ENCODE measurements at regions not wholly inside any gene's neighbourhood (a gene's known extent, or its start where the extent isn't known, plus 50 kb on each side); places are given as distances from the start of the nearest gene placed in this dataset.

DNA sequence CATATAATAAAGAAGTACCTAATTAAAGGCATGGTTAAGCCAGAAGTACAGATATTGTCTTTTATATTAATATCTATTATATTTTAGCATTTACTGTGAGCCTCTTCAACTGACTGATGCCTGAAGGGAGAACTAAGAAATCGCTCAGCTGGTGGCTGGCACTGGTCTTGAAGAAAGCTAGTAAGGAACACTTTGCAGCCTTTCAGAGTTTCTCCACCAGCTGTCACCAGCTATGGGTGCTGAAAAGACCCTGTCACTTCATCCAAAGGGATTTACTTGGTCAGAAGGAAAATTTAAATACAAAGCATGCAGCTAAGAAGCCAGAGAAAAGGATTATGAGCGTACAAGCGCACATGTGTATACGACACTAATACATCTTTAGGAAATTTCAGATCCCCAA, 525.9 kb downstream of the TMEM182 start:
- dilution Hi-C loops (cut with MboI; ENCODE audit: extremely low pct_ligation_motif_present, low sequenced_read_pairs) = no loop called here
- no peak for DNase-seq (ENCODE audit: low read depth, low spot score)
- no peak overlapping the region for H3K4me3 ChIP-seq (replicated peaks in 1 of 3; ENCODE audit: insufficient read depth in 1 of 3, low read depth in 1 of 3, low read length in 3 of 3)
- no peak for FAIRE-seq
- H3K9me3 ChIP-seq (replicated peaks; ENCODE audit: control insufficient read depth, insufficient read depth, low read length) = no peaks in the 10 kb centered on the region
- POLR2A ChIA-PET = no interaction called here
- no peak overlapping the region for H3K9ac ChIP-seq (replicated peaks; ENCODE audit: extremely low read depth, insufficient read depth, low read length)
- BruUV-seq (replicated peaks) = no TSS peak
- TF ChIP-seq GATA2 (IDR thresholded peaks at IDR 0.05; ENCODE audit: insufficient read depth, insufficient read length, low read depth, low read length) (no peak), EZH2 (IDR thresholded peaks at IDR 0.05; ENCODE audit: borderline replicate concordance, low read depth, low read length, severe bottlenecking) (no peak), MYC (IDR thresholded peaks at IDR 0.05; ENCODE audit: low read depth, low read length) (no peak), JUN (IDR thresholded peaks at IDR 0.05; ENCODE audit: borderline replicate concordance, insufficient read depth, insufficient read length, low read depth) (no peak), CTCF (IDR thresholded peaks at IDR 0.05; ENCODE audit: extremely low read depth in 1 of 2, insufficient read depth in 1 of 2, low read depth in 1 of 2, low read length in 2 of 2) (no peak)
- no peaks in the 10 kb centered on the region for H3K9me1 ChIP-seq (replicated peaks; ENCODE audit: control insufficient read depth, extremely low read depth, insufficient read depth, low read length)
- no peaks in the 10 kb centered on the region for H4K20me1 ChIP-seq (replicated peaks; ENCODE audit: control insufficient read depth, extremely low read depth, insufficient read depth, low read length)
- no peaks in the 10 kb centered on the region for H3K79me2 ChIP-seq (ENCODE audit: control insufficient read depth, insufficient read depth, low read length)
- no peaks in the 10 kb centered on the region for H3K4me1 ChIP-seq (ENCODE audit: control insufficient read depth, extremely low read depth, insufficient read depth, low read length)
- no peaks in the 10 kb centered on the region for H3K27me3 ChIP-seq (ENCODE audit: control insufficient read depth in 2 of 2, insufficient read depth in 2 of 2, low read length in 2 of 2)
- intact Hi-C loops (cut with micrococcal nuclease) = no loop called here
- H3K27ac ChIP-seq (ENCODE audit: insufficient read depth, low read depth, low read length) = no peak overlapping the region
- no peaks in the 10 kb centered on the region for H3K36me3 ChIP-seq (ENCODE audit: control insufficient read depth in 2 of 2, extremely low read depth in 1 of 2, insufficient read depth in 2 of 2, low read length in 2 of 2)
- no peak overlapping the region for H2AFZ ChIP-seq (ENCODE audit: low read depth, low read length)
- no peak overlapping the region for H3K4me2 ChIP-seq (ENCODE audit: insufficient read depth, low read length)
- CTCF ChIA-PET = no interaction called here

- TF ChIP-seq JUN (IDR thresholded peaks at IDR 0.05; ENCODE audit: borderline replicate concordance, insufficient read depth, insufficient read length, low read depth) = no peak
- no peak for TF ChIP-seq MYC (IDR thresholded peaks at IDR 0.05; ENCODE audit: low read depth, low read length)
- no peak for TF ChIP-seq FOS (IDR thresholded peaks at IDR 0.05; ENCODE audit: borderline replicate concordance, insufficient read depth, low read length)
- no peak for TF ChIP-seq POLR2AphosphoS5 (IDR thresholded peaks at IDR 0.05; ENCODE audit: insufficient read depth, low read depth, low read length)
- TF ChIP-seq CTCF (IDR thresholded peaks at IDR 0.05; ENCODE audit: extremely low read depth in 1 of 2, insufficient read depth in 1 of 2, low read depth in 1 of 2, low read length in 2 of 2) = no peak
- TF ChIP-seq, protein P1, sequence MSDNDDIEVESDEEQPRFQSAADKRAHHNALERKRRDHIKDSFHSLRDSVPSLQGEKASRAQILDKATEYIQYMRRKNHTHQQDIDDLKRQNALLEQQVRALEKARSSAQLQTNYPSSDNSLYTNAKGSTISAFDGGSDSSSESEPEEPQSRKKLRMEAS (IDR thresholded peaks at IDR 0.05; ENCODE audit: insufficient read depth, insufficient read length) = no peak
- no peak for TF ChIP-seq GATA2 (IDR thresholded peaks at IDR 0.05; ENCODE audit: insufficient read depth, insufficient read length, low read depth, low read length)
- no peak for TF ChIP-seq EZH2 (IDR thresholded peaks at IDR 0.05; ENCODE audit: borderline replicate concordance, low read depth, low read length, severe bottlenecking)
- no peak for TF ChIP-seq POLR2A (IDR thresholded peaks at IDR 0.05; ENCODE audit: low read depth, low read length)
- ChIA-PET CTCF (no interaction called here), POLR2A (no interaction called here)
- Histone ChIP-seq H2AFZ (ENCODE audit: low read depth, low read length) (no peak overlapping the region), H3K4me1 (ENCODE audit: control insufficient read depth, extremely low read depth, insufficient read depth, low read length) (no peaks in the 10 kb centered on the region), H3K27ac (ENCODE audit: insufficient read depth, low read depth, low read length) (no peak overlapping the region), H3K9ac (replicated peaks; ENCODE audit: extremely low read depth, insufficient read depth, low read length) (no peak overlapping the region), H3K27me3 (ENCODE audit: control insufficient read depth in 2 of 2, insufficient read depth in 2 of 2, low read length in 2 of 2) (no peaks in the 10 kb centered on the region), H3K4me3 (replicated peaks in 1 of 3; ENCODE audit: insufficient read depth in 1 of 3, low read depth in 1 of 3, low read length in 3 of 3) (no peak overlapping the region), H3K9me3 (replicated peaks; ENCODE audit: control insufficient read depth, insufficient read depth, low read length) (no peaks in the 10 kb centered on the region), H3K9me1 (replicated peaks; ENCODE audit: control insufficient read depth, extremely low read depth, insufficient read depth, low read length) (no peaks in the 10 kb centered on the region), H3K36me3 (ENCODE audit: control insufficient read depth in 2 of 2, extremely low read depth in 1 of 2, insufficient read depth in 2 of 2, low read length in 2 of 2) (no peaks in the 10 kb centered on the region), H4K20me1 (replicated peaks; ENCODE audit: control insufficient read depth, extremely low read depth, insufficient read depth, low read length) (no peaks in the 10 kb centered on the region), H3K79me2 (ENCODE audit: control insufficient read depth, insufficient read depth, low read length) (no peaks in the 10 kb centered on the region), H3K4me2 (ENCODE audit: insufficient read depth, low read length) (no peak overlapping the region)
- BruUV-seq (replicated peaks) = no TSS peak
- no peak for DNase-seq (ENCODE audit: low read depth, low spot score)
- intact Hi-C loops (cut with micrococcal nuclease) = no loop called here
- no peak for FAIRE-seq
- dilution Hi-C loops (cut with MboI; ENCODE audit: extremely low pct_ligation_motif_present, low sequenced_read_pairs) = no loop called here
These were observed 526.9 kb downstream of the TMEM182 start for GRCh38 chr2:103288696-103289095.

All from endothelial cell of umbilical vein (primary cell).